H1 (cell line): ENCODE measurements at regions not wholly inside any gene's neighbourhood (a gene's known extent, or its start where the extent isn't known, plus 50 kb on each side); places are given as distances from the start of the nearest gene placed in this dataset.

ENCODE experiments used
- CTCF ChIA-PET: fragments of 300-600 bp; sonication (Branson Sonifier 250); formaldehyde crosslinking; loops from one replicate; lab custom pipeline; 2021; ENCODE audit not compliant: partially characterized antibody; lab: Charles Lee
- POLR2A ChIA-PET: fragments of 300-600 bp; sonication (Branson Sonifier 250); formaldehyde crosslinking; loops from one replicate; lab custom pipeline; 2021; ENCODE audit warnings: inconsistent platforms; ENCODE audit not compliant: partially characterized antibody; lab: Charles Lee
- DNase-seq, 2 experiments: peaks; one replicate each; pipeline versions ENCODE4 v3.0.0 to v3.0.0-alpha.2; 2010 to 2022; ENCODE audit warnings: low spot score in 2 of 2, low read depth in 1 of 2, mixed read lengths in 1 of 2
- FAIRE-seq: peaks from 2 replicates; lab custom pipeline; 2011; peaks lifted over from hg19 to GRCh38; lab: Jason Lieb, UNC
- H2AFZ ChIP-seq: 2 replicates; pipeline ENCODE4 v1.8.1; 2012; ENCODE audit warnings: low read length, inconsistent platforms
- H2AK5ac ChIP-seq: 2 replicates; pipeline ENCODE4 v1.6.1; 2013; ENCODE audit warnings: low read depth, low read length
- H2BK120ac ChIP-seq: replicated peaks from 2 replicates; pipeline ENCODE3; 2013; ENCODE audit warnings: low read depth, low read length, inconsistent platforms
- H2BK12ac ChIP-seq: 2 replicates; pipeline ENCODE4 v1.6.1; 2013; ENCODE audit warnings: low read depth, low read length
- H2BK15ac ChIP-seq: 2 replicates; pipeline ENCODE4 v1.6.1; 2013; ENCODE audit warnings: low read length
- H2BK20ac ChIP-seq: 2 replicates; pipeline ENCODE4 v1.6.1; 2013; ENCODE audit warnings: low read length
- H2BK5ac ChIP-seq: 2 replicates; pipeline ENCODE4 v1.6.1; 2013; ENCODE audit warnings: low read depth, low read length
- H3K14ac ChIP-seq: 2 replicates; pipeline ENCODE4 v1.6.1; 2013; ENCODE audit warnings: inconsistent platforms; ENCODE audit not compliant: insufficient read length
- H3K18ac ChIP-seq: 2 replicates; pipeline ENCODE4 v1.6.1; 2013; ENCODE audit warnings: low read length; ENCODE audit errors: extremely low read depth
- H3K23ac ChIP-seq: 2 replicates; pipeline ENCODE4 v1.6.1; 2013; ENCODE audit warnings: inconsistent platforms; ENCODE audit not compliant: insufficient read length
- H3K23me2 ChIP-seq: 2 replicates; pipeline ENCODE4 v1.6.1; 2013; ENCODE audit warnings: low read depth, low read length
- H3K27ac ChIP-seq: 2 replicates; pipeline ENCODE4 v1.6.1; 2011; ENCODE audit warnings: low read depth, low read length, inconsistent platforms
- H3K27me3 ChIP-seq, 4 experiments: replicated peaks in 1 of 4; 1 replicate in 1 of 4; 2 replicates in 3 of 4; pipeline versions ENCODE4 v1.6.1 to v1.8.1; 2011 to 2013; ENCODE audit warnings: low read length in 3 of 4, mild to moderate bottlenecking in 3 of 4, inconsistent platforms in 2 of 4, mixed read lengths in 2 of 4, moderate library complexity in 1 of 4; ENCODE audit not compliant: control insufficient read depth in 3 of 4, insufficient read depth in 3 of 4; ENCODE audit errors: extremely low read depth in 1 of 4
- H3K36me3 ChIP-seq, 4 experiments: 2 replicates each; pipeline versions ENCODE4 v1.6.1 to v1.8.1; 2011 to 2013; ENCODE audit warnings: mild to moderate bottlenecking in 4 of 4, low read length in 3 of 4, moderate library complexity in 2 of 4, control low read depth in 1 of 4, inconsistent platforms in 1 of 4; ENCODE audit not compliant: insufficient read depth in 4 of 4, control insufficient read depth in 2 of 4
- H3K4ac ChIP-seq: replicated peaks from 2 replicates; pipeline ENCODE3; 2013; ENCODE audit warnings: low read length, low read depth, mixed read lengths, inconsistent platforms; ENCODE audit not compliant: insufficient read length
- H3K4me1 ChIP-seq, 4 experiments: replicated peaks in 1 of 4; 1 replicate in 1 of 4; 2 replicates in 3 of 4; pipeline versions ENCODE4 v1.6.1 to v1.8.1; 2011 to 2013; ENCODE audit warnings: low read length in 3 of 4, inconsistent platforms in 2 of 4, mixed read lengths in 1 of 4; ENCODE audit not compliant: insufficient read depth in 4 of 4, control insufficient read depth in 3 of 4
- H3K4me2 ChIP-seq, 2 experiments: 2 replicates each; pipeline versions ENCODE4 v1.6.1 to v1.8.1; 2011 to 2013; ENCODE audit warnings: low read depth in 2 of 2, low read length in 2 of 2, control low read depth in 1 of 2, inconsistent platforms in 1 of 2, mild to moderate bottlenecking in 1 of 2; ENCODE audit not compliant: insufficient read depth in 1 of 2
- H3K4me3 ChIP-seq, 4 experiments: fragments of 200-600, 300-600 bp in 1 of 4; sonication (generic), shearing (Covaris generic), sonication (Bioruptor Twin) in 1 of 4; 2 replicates each; pipeline versions ENCODE4 v1.5.1 to v1.8.1; 2011 to 2016; ENCODE audit warnings: low read length in 4 of 4, low read depth in 3 of 4, control low read depth in 2 of 4, inconsistent platforms in 2 of 4, mild to moderate bottlenecking in 2 of 4, mixed read lengths in 1 of 4, moderate library complexity in 1 of 4; ENCODE audit not compliant: insufficient read depth in 2 of 4; ENCODE audit errors: extremely low read depth in 1 of 4
- H3K56ac ChIP-seq: replicated peaks from 2 replicates; pipeline ENCODE3; 2013; ENCODE audit warnings: low read depth, mild to moderate bottlenecking, mixed read lengths, low read length, inconsistent platforms; ENCODE audit not compliant: insufficient read length
- H3K79me1 ChIP-seq: 2 replicates; pipeline ENCODE4 v1.6.1; 2013; ENCODE audit warnings: low read depth, low read length, control low read depth
- H3K79me2 ChIP-seq, 2 experiments: 2 replicates each; pipeline versions ENCODE4 v1.6.1 to v1.8.1; 2012 to 2013; ENCODE audit warnings: low read length in 2 of 2, mild to moderate bottlenecking in 2 of 2, inconsistent platforms in 1 of 2; ENCODE audit not compliant: insufficient read depth in 2 of 2, control insufficient read depth in 1 of 2
- H3K9ac ChIP-seq, 4 experiments: replicated peaks in 1 of 4; 1 replicate in 1 of 4; 2 replicates in 3 of 4; pipeline versions ENCODE4 v1.6.1 to v1.8.1; 2011 to 2013; ENCODE audit warnings: low read depth in 3 of 4, low read length in 3 of 4, control low read depth in 2 of 4, mild to moderate bottlenecking in 2 of 4, moderate library complexity in 2 of 4, inconsistent platforms in 1 of 4; ENCODE audit errors: extremely low read depth in 1 of 4
- H3K9me3 ChIP-seq, 2 experiments: 2 replicates each; pipeline versions ENCODE4 v1.6.1 to v1.8.1; 2012 to 2013; ENCODE audit warnings: mild to moderate bottlenecking in 2 of 2, moderate library complexity in 2 of 2, control low read depth in 1 of 2, inconsistent platforms in 1 of 2, low read depth in 1 of 2, low read length in 1 of 2, mixed read lengths in 1 of 2; ENCODE audit not compliant: insufficient read depth in 2 of 2
- H4K20me1 ChIP-seq, 2 experiments: replicated peaks in 1 of 2; 2 replicates each; pipeline versions ENCODE3 to v1.8.1; 2011 to 2013; ENCODE audit warnings: inconsistent platforms in 2 of 2, low read length in 2 of 2, mild to moderate bottlenecking in 1 of 2; ENCODE audit not compliant: insufficient read depth in 2 of 2, control insufficient read depth in 1 of 2
- H4K5ac ChIP-seq: 2 replicates; pipeline ENCODE4 v1.6.1; 2013; ENCODE audit warnings: low read length, low read depth, mixed read lengths, inconsistent platforms; ENCODE audit not compliant: insufficient read length
- H4K8ac ChIP-seq: 2 replicates; pipeline ENCODE4 v1.8.0; 2013; ENCODE audit warnings: mild to moderate bottlenecking, moderate library complexity, low read length, inconsistent platforms; ENCODE audit not compliant: insufficient read depth; ENCODE audit errors: extremely low read depth
- H4K91ac ChIP-seq: replicated peaks from 2 replicates; pipeline ENCODE3; 2013; ENCODE audit warnings: low read length, mixed read lengths, inconsistent platforms; ENCODE audit not compliant: insufficient read length
- FOSL1 ChIP-seq: IDR thresholded peaks from 2 replicates; pipeline ENCODE4 v1.6.1; 2011; ENCODE audit warnings: mild to moderate bottlenecking, low read depth, low read length, moderate library complexity; ENCODE audit not compliant: insufficient read depth
- KDM4A ChIP-seq: IDR thresholded peaks from one replicate; pipeline ENCODE4 v1.7.1; 2012; ENCODE audit warnings: low read depth, mild to moderate bottlenecking, moderate library complexity, low read length, inconsistent platforms; ENCODE audit not compliant: severe bottlenecking
- WGBS, 2 experiments: shearing (Covaris generic) in 1 of 2; methylation state at CpG; one replicate each; pipeline versions ENCODE4 v1.1.6 to v1.1.7; 2013 to 2015; ENCODE audit warnings: low lambda C conversion rate in 2 of 2, mixed read lengths in 2 of 2, inconsistent platforms in 1 of 2, low coverage in 1 of 2, missing lambda C conversion rate in 1 of 2; ENCODE audit not compliant: insufficient replicate concordance in 2 of 2, insufficient coverage in 1 of 2, insufficient read length in 1 of 2; ENCODE audit errors: extremely low coverage in 1 of 2, missing lambda C conversion rate in 1 of 2; 5-methylcytosine and 5-hydroxymethylcytosine counted together

DNA sequence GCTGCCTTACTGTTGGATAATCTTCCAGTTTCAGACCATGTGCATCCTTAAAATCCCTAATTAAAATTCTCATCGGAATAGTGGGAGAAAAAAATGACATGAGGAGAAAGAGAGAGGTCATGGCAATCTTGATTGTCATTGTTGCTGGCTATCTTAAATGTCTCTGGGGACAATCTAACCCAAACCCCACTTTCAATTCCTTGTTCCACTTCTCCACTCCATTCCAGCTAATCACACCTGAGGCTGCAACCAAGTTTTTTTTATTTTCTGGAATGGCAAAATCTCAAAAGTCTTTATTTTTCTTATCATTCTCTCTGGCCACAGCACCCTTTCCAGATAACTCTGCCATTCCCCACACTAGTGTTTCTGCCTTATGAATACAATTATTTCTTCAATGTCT is 171.9 kb upstream of the RASA1 start:
- no peak overlapping the region for H3K18ac ChIP-seq
- H3K9ac ChIP-seq: no peak overlapping the region
- H3K14ac ChIP-seq: no peak overlapping the region
- H2BK15ac ChIP-seq: no peak overlapping the region
- no peak overlapping the region for H3K27ac ChIP-seq
- no peak for TF ChIP-seq KDM4A
- TF ChIP-seq FOSL1: no peak
- TF ChIP-seq, all 59 proteins: peak for 0
- H2BK20ac ChIP-seq: no peak overlapping the region
- H3K4me2 ChIP-seq: no peak overlapping the region
- no peak overlapping the region for H3K56ac ChIP-seq
- H3K36me3 ChIP-seq: no peaks in the 10 kb centered on the region
- no peaks in the 10 kb centered on the region for H3K79me2 ChIP-seq
- H4K20me1 ChIP-seq: no peaks in the 10 kb centered on the region
- H4K8ac ChIP-seq: no peak overlapping the region
- 0 out of 4 replicates have a peak, but pooled peaks cover 0 to 2% of the 10 kb centered on the region in 2 experiments for H3K9me3 ChIP-seq
- H2AFZ ChIP-seq: no peak overlapping the region
- ChIA-PET CTCF (no interaction called here), POLR2A (no interaction called here)
- no peak for FAIRE-seq
- no peaks in the 10 kb centered on the region for H3K79me1 ChIP-seq
- no peak overlapping the region for H4K5ac ChIP-seq
- no peak overlapping the region for H3K4ac ChIP-seq
- H2BK120ac ChIP-seq: no peak overlapping the region
- 93% methylated on average over 1 of the region's 1 CpG; no CpG with 5 or more reads in 1 of the 2 experiments for WGBS, 2 experiments
- no peak overlapping the region for H2BK12ac ChIP-seq
- H3K4me1 ChIP-seq: no peaks in the 10 kb centered on the region
- no peak overlapping the region for H4K91ac ChIP-seq
- no peak overlapping the region for H2AK5ac ChIP-seq
- no peak overlapping the region for H3K4me3 ChIP-seq
- H2BK5ac ChIP-seq: no peak overlapping the region
- no peak for DNase-seq
- H3K23me2 ChIP-seq: no peaks in the 10 kb centered on the region
- no peaks in the 10 kb centered on the region for H3K27me3 ChIP-seq
- no peak overlapping the region for H3K23ac ChIP-seq
